Endothelial cell (in vitro differentiated cells): ENCODE measurements at regions not wholly inside any gene's neighbourhood (a gene's known extent, or its start where the extent isn't known, plus 50 kb on each side); places are given as distances from the start of the nearest gene placed in this dataset.

Experiments
- DNase-seq: peaks from one replicate; pipeline ENCODE4 v3.0.0; 2021; ENCODE audit warnings: low spot score
- H3K27ac Mint-ChIP-seq: one replicate; pipeline ENCODE4 v1.8.0; 2021; ENCODE audit warnings: mixed read lengths, inconsistent platforms; ENCODE audit not compliant: unreplicated experiment
- H3K27me3 Mint-ChIP-seq: one replicate; pipeline ENCODE4 v1.8.0; 2021; ENCODE audit warnings: mild to moderate bottlenecking, moderate library complexity, mixed read lengths, inconsistent platforms; ENCODE audit not compliant: unreplicated experiment
- H3K36me3 Mint-ChIP-seq: one replicate; pipeline ENCODE4 v1.8.0; 2021; ENCODE audit warnings: mild to moderate bottlenecking, low read depth, mixed read lengths, inconsistent platforms; ENCODE audit not compliant: unreplicated experiment
- H3K4me1 Mint-ChIP-seq: one replicate; pipeline ENCODE4 v1.8.0; 2021; ENCODE audit warnings: mild to moderate bottlenecking, mixed read lengths, inconsistent platforms; ENCODE audit not compliant: unreplicated experiment
- H3K4me3 Mint-ChIP-seq: one replicate; pipeline ENCODE4 v1.8.0; 2021; ENCODE audit warnings: mild to moderate bottlenecking, mixed read lengths, inconsistent platforms; ENCODE audit not compliant: unreplicated experiment
- H3K9me3 Mint-ChIP-seq: one replicate; pipeline ENCODE4 v1.8.0; 2021; ENCODE audit warnings: mixed read lengths, inconsistent platforms; ENCODE audit not compliant: unreplicated experiment
- TF ChIP-seq, protein P1 (sequence below): fragments of 200-600 bp; sonication (generic); IDR thresholded peaks from one replicate; pipeline ENCODE4 v1.5.0; 2021; ENCODE audit warnings: antibody characterized with exemption; ENCODE audit not compliant: unreplicated experiment

GRCh38 chr1:57704231-57704630 is 280.4 kb upstream of the DAB1 start:
- TF ChIP-seq, protein P1, sequence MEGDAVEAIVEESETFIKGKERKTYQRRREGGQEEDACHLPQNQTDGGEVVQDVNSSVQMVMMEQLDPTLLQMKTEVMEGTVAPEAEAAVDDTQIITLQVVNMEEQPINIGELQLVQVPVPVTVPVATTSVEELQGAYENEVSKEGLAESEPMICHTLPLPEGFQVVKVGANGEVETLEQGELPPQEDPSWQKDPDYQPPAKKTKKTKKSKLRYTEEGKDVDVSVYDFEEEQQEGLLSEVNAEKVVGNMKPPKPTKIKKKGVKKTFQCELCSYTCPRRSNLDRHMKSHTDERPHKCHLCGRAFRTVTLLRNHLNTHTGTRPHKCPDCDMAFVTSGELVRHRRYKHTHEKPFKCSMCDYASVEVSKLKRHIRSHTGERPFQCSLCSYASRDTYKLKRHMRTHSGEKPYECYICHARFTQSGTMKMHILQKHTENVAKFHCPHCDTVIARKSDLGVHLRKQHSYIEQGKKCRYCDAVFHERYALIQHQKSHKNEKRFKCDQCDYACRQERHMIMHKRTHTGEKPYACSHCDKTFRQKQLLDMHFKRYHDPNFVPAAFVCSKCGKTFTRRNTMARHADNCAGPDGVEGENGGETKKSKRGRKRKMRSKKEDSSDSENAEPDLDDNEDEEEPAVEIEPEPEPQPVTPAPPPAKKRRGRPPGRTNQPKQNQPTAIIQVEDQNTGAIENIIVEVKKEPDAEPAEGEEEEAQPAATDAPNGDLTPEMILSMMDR = no peak
- Mint-ChIP-seq H3K9me3 (no peaks in the 10 kb centered on the region), H3K4me3 (no peak overlapping the region), H3K27me3 (no peaks in the 10 kb centered on the region), H3K27ac (no peak overlapping the region), H3K4me1 (peaks cover 3% of the 10 kb centered on the region), H3K36me3 (peaks cover 3% of the 10 kb centered on the region)
- no peak for DNase-seq

DNA sequence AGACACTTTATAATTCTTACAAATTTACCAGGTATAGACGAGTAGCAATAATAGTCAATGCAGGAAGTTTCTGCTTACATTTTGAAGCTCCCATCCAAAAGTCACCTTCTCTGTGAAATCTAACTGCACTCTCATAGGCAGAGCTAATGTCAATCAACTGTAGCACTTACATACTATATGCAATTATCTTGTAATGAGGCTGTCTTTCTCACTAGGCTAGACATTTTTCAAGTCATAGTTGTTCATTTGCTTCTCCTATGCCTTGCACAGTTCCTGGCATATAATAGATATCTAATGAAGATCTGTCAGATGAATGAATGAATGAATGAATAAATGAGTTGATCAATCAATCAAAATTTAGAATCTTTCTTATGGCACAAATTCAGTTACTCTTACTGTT is 273.0 kb upstream of the DAB1 start:
- H3K27me3 Mint-ChIP-seq = peaks cover 1% of the 10 kb centered on the region
- no peak overlapping the region for H3K4me3 Mint-ChIP-seq
- H3K4me1 Mint-ChIP-seq = no peaks in the 10 kb centered on the region
- H3K9me3 Mint-ChIP-seq = peaks cover 5% of the 10 kb centered on the region
- DNase-seq = no peak
- H3K27ac Mint-ChIP-seq = no peak overlapping the region
- H3K36me3 Mint-ChIP-seq = peaks cover 4% of the 10 kb centered on the region
- TF ChIP-seq, protein P1 = no peak

DNA sequence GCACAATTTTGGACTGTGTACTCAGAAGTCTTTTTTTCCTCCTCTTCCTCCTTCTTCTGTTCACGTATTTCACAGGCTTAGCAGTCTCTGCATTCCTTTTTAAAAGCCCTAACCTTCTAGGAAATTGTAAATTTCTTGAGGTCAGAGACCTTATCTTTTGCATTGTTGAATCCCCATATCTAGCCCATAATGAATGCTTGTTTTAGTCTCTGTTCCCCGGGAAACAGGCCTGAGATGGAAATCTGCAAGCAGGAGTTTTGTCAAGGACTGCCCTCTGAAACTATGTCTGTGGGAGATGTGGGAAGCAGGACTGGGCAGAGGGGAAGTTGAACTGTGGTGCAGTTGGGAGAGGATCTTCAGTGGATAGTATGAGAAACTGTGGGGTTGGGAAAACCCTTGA is 272.2 kb upstream of the DAB1 start:
- no peak for DNase-seq
- peaks cover 4% of the 10 kb centered on the region for H3K36me3 Mint-ChIP-seq
- no peak overlapping the region for H3K27ac Mint-ChIP-seq
- H3K4me3 Mint-ChIP-seq = no peak overlapping the region
- peaks cover 1% of the 10 kb centered on the region for H3K27me3 Mint-ChIP-seq
- peaks cover 5% of the 10 kb centered on the region for H3K9me3 Mint-ChIP-seq
- H3K4me1 Mint-ChIP-seq = no peaks in the 10 kb centered on the region
- TF ChIP-seq, protein P1 = no peak

GRCh38 chr1:57686306-57686705 is 262.4 kb upstream of the DAB1 start:
- no peak for DNase-seq
- H3K27ac Mint-ChIP-seq = no peak overlapping the region
- TF ChIP-seq, protein P1 = no peak
- H3K4me3 Mint-ChIP-seq = no peak overlapping the region
- H3K36me3 Mint-ChIP-seq = no peaks in the 10 kb centered on the region
- no peaks in the 10 kb centered on the region for H3K9me3 Mint-ChIP-seq
- H3K27me3 Mint-ChIP-seq = no peaks in the 10 kb centered on the region
- no peaks in the 10 kb centered on the region for H3K4me1 Mint-ChIP-seq

- TF ChIP-seq, protein P1 = no peak
- no peaks in the 10 kb centered on the region for H3K36me3 Mint-ChIP-seq
- no peak overlapping the region for H3K4me3 Mint-ChIP-seq
- no peaks in the 10 kb centered on the region for H3K9me3 Mint-ChIP-seq
- H3K27ac Mint-ChIP-seq = no peak overlapping the region
- H3K27me3 Mint-ChIP-seq = no peaks in the 10 kb centered on the region
- peaks cover 5% of the 10 kb centered on the region for H3K4me1 Mint-ChIP-seq
- DNase-seq = no peak
These were observed 259.4 kb upstream of the DAB1 start for GRCh38 chr1:57683037-57683942.
